ENCODE measurements at regions not wholly inside any gene's neighbourhood (a gene's known extent, or its start where the extent isn't known, plus 50 kb on each side); places are given as distances from the start of the nearest gene placed in this dataset.

- TF ChIP-seq, protein P1, sequence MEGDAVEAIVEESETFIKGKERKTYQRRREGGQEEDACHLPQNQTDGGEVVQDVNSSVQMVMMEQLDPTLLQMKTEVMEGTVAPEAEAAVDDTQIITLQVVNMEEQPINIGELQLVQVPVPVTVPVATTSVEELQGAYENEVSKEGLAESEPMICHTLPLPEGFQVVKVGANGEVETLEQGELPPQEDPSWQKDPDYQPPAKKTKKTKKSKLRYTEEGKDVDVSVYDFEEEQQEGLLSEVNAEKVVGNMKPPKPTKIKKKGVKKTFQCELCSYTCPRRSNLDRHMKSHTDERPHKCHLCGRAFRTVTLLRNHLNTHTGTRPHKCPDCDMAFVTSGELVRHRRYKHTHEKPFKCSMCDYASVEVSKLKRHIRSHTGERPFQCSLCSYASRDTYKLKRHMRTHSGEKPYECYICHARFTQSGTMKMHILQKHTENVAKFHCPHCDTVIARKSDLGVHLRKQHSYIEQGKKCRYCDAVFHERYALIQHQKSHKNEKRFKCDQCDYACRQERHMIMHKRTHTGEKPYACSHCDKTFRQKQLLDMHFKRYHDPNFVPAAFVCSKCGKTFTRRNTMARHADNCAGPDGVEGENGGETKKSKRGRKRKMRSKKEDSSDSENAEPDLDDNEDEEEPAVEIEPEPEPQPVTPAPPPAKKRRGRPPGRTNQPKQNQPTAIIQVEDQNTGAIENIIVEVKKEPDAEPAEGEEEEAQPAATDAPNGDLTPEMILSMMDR (conservative IDR thresholded peaks at IDR 0.05): no peak
- no peak for TF ChIP-seq ZFX (IDR thresholded peaks at IDR 0.05)
Measured at GRCh38 chr1:204799630-204800029, 71.0 kb upstream of the NFASC start.

Measured in C4-2B (cell line).